NK-92 (cell line): ENCODE measurements at regions not wholly inside any gene's neighbourhood (a gene's known extent, or its start where the extent isn't known, plus 50 kb on each side); places are given as distances from the start of the nearest gene placed in this dataset.
"Not testable (repeated sequence)": the region's sequence is repeated elsewhere in the genome, so short reads cannot be mapped to it uniquely, and the experiment has no call there.

Experiments used
- DNase-seq: peaks from one replicate; lab custom pipeline; 2025; ENCODE audit not compliant: unreplicated experiment; lab: John Stamatoyannopoulos, UW

GRCh38 chr7:131071786-131072504 lies 255.7 kb upstream of the MKLN1 start:
- DNase-seq: no peak

DNA sequence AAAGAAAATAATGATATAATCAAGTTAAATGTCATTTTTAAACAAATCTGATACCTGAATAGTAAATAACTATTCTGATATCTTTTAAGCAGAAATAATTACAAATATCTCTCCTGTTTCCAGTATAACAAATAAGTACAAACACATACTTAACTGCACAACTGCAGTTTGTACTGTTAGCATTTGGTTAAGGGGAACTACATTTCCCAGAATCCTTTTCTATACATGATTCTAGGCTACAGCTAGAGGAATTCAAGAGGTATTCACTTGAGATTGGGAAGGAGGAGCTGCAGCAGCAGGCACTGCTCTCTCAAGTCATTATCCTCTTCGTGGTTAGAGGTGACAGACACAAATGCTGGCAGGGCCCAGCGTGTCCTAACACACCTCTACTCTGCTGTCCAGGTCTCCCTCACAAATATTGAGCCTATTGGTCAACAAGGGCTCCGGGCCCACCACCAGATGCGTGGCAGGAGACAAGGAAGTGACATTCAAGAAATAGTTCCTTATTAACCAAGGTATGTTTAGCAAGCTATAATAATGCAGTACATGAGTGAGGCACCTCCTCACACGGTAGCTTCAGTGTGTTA lies 255.1 kb upstream of the MKLN1 start:
- DNase-seq: no peak

DNA sequence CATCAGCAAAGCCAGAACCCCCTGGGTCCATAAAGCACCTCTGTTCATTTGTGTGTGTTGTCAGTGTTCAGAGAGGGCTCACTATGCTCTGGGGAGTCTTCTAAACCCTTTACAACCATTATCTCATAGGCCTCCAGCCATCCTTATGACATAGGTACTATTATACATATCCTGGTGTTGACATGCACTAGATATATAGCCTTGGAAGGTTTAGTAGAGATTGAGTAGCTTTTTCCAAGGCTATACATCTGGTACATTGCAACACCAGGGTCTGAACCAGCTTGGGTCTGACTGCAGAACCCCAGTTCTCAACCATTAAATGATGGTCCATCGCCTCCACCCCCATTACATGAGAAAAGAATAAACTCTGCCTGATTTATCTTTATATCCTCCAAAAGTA lies 253.6 kb upstream of the MKLN1 start:
- no peak for DNase-seq

DNA sequence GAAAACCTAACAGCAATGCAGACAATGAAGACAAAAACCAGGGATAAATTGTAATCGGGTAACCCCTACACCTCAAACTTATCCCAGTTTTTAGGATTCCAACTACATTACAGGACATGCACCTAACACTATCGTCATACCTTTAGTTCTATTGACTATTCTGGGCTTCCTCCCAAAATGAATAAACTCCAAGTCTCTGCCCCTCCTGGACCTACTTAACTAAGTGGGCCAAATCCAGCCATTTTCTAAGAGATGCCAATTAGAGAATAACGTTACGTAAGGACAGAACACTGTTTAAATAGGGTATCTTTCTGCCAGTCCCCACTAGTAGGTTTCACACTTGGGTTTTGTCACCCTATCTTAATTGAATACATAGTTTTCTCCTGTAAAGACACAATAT lies 253.1 kb upstream of the MKLN1 start:
- DNase-seq: no peak

- DNase-seq: no peak
These were observed 252.3 kb upstream of the MKLN1 start for GRCh38 chr7:131075406-131075805.

GRCh38 chr7:131076032-131076431 lies 251.6 kb upstream of the MKLN1 start:
- DNase-seq: no peak

GRCh38 chr7:131076711-131077181 lies 250.9 kb upstream of the MKLN1 start:
- DNase-seq: no peak

DNA sequence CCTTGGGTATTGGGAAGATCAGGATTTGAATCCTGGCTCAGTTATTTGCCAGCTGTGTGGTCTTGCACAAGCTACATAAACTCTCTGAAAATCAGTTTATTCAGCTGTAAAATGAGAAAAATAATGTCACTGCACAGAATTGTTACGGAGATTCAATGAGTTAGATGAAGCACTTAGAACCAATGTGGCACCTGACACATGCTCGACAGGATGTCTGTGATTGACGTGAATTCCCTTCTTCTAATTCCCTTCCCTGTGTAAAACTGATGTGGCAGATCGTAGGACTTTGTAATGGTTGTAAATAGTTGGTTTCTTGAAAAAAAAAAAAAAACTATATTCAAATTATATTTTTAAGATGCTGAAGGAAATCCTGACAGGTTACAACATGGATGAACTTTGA lies 249.9 kb upstream of the MKLN1 start:
- DNase-seq: no peak

- no peak for DNase-seq
These were observed 246.9 kb upstream of the MKLN1 start for GRCh38 chr7:131080754-131081153.

DNA sequence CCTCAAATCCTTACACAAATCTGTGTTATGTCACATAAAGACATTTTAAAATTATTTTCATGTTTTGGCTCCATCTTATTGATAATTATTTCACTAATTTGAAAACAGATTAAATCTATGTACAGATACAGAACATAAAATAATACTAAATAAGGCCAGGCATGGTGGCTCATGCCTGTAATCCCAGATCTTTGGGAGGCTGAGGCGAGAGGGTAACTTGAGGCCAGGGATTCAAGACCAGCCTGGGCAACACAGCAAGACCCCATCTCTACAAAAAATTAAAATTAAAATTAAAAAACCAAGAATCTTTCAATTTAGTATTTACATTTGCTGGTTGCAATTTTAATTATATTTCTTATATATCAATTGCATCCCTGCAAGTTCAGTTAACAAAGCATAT lies 246.4 kb upstream of the MKLN1 start:
- DNase-seq: no peak

GRCh38 chr7:131083781-131084180 lies 243.9 kb upstream of the MKLN1 start:
- no peak for DNase-seq

DNA sequence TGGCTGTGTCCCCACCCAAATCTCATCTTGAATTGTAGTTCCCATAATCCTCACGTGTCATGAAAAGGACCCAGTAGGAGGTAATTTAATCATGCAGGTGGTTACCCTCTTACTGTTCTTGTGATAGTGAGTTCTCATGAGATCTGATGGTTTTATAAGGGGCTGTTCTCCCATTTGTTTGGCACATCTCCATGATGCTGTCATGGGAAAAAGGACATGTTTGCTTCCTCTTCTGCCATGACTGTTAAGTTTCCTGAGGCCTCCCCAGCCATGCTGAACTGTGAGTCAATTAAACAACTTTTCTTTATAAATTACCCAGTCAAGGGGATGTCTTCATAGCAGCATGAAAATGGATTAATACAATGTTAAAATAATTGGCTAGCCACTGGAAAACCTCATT lies 243.3 kb upstream of the MKLN1 start:
- not testable (repeated sequence) for DNase-seq

DNA sequence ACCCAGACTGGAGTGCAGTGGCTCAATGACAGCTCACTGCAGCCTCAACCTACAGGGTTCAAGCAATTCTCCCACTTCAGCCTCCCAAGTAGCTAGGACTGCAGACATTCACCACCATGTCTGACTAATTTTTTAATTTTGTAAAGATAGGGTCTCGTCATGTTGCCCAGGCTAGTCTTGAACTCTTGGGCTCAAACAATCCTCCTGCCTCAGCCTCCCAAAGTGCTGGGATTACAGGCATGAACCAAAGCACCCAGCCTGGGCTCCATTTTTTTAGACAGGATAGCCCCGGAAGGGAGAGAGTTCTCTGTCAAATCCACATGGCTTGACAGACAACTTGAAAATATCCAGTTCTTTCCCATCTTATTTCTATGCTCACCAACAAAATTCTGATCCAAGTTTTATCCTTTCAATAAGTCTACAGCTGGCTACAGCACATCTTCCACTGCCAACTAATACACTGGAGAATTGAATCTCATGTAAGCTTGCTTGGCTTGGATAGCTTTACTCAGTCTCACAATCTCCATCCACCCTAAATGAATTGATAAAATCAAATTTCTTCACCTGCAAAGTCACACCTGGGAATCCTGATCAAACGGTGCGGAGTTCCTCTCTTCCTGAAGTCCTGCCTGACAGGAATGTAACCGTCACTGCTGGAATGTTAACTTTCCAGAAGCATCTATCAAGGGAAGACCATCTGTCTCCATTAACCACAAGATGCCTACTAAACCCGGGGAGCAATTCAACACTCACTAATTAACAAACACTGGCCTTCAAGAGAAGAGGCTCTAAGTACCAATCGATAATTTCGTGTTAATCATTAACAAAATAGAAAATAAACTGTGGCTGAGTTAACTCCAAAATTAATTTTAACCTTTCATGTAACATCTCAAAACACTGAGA lies 239.7 kb upstream of the MKLN1 start:
- no peak for DNase-seq

GRCh38 chr7:131090188-131090587 lies 237.5 kb upstream of the MKLN1 start:
- DNase-seq: no peak

DNA sequence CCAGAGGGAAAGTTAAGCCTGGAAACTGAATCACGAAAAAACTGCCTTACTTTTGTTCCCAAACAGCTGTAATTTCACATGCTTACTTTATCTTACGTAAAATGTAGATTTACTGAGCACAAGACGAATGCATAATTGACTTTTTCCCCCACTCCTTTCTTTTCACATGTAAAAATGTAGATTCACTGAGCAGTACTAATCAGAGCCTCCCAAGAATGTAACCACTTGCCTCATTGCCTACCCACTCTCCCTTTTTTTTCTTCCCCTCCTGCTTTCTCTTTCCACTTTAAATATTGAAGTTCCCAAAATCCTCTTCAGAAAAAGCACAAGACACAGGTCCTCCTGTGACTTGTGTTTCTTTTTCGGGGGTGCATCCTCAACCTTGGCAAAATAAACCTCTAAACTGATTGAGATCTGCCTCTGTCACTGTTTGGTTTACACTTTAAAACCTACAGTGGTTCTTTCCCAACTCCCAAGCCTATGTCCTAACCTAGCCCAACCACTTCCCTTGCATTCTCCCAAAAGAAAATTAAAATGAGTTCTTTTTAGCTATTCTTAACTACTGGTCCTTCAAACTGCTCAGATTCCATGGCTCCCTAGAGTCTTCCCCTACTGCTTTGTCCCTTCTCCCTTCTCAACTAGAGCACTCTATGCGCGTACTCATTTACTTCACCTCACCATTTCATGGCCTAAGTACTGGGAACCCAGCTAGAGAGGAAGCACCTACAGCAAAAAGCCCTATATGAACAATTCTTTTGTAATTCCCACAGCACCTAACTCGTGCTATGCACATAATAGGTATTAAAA lies 236.6 kb upstream of the MKLN1 start:
- no peak for DNase-seq

GRCh38 chr7:131094685-131095084 lies 233.0 kb upstream of the MKLN1 start:
- DNase-seq: no peak

DNA sequence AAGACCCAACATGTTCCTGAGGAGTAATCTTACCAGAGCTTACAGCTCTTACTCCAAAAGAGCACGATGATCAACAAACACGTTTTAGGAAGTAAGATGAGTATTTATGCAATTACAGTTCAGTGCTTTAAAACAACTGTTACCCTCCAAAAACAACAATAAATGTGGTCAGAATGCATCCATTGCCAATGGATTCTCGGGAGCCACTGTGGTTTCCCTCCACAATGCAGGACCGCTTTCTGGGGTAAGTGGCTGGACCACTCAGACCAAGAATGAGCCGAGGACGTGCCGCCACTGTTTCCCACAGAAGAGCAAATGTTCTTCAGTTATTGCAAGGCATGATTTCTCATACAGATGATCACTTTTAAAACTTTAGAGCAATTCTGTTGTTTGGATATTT lies 232.3 kb upstream of the MKLN1 start:
- DNase-seq: no peak

GRCh38 chr7:131096267-131096927 lies 231.3 kb upstream of the MKLN1 start:
- no peak for DNase-seq

- no peak for DNase-seq
These were observed 229.9 kb upstream of the MKLN1 start for GRCh38 chr7:131097662-131098376.

DNA sequence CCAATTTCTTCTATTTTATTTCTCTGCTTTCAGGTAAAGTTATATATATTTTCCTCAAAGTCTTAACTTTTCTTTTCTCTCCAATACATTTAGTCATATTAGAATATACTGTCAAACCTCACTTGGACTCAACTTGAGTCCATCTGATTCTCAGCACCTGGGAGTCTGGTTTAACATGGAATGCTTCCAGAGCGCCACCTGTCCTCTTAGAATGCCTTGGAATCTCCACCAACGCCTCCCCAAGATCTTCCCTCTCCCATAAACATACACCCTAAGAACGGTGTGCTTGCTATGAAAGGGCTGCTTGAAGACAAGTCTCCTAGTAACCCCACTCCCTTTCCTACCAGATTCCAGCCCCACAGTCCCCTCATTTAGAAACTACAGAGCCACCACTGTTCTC lies 229.1 kb upstream of the MKLN1 start:
- no peak for DNase-seq
